ENCODE measurements at regions not wholly inside any gene's neighbourhood (a gene's known extent, or its start where the extent isn't known, plus 50 kb on each side); places are given as distances from the start of the nearest gene placed in this dataset.

DNA sequence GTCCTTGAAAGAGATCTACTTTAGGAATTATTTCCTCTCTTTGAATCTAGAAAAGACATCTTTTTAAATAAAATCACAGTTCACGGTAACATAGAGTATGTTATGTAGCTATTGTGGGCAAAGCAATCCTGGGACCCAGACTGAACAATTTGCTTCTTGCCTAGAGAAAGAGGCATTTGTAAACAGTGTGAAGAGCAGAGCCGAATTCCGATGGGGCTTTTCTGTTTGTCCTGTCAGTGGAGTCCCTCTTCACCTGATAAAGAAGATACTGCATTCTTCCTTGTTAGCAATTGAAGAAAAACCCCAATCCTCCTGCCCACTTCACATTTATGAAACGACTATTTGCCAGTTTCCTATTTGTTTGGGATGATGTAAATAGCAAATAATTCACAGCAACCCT lies 462.9 kb downstream of the WDR72 start:
- DNase-seq = no peak

DNA sequence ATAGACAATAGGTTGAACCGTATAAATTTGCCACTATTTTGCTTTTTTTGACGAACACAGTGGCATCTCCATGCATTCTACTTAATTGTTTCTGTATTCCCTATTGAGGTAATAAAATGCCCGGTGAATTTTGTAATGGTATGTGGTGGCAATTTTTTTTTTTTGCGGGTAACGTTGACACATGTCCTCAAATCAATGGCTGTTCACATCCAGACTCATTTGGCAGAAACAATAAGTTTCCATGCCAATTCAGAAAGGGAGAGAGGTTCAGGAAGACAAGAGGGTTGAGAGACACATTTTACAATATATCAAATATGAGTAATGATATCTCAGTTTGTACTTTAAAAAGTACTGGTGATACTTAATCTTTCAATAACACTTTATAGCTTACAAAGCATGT lies 463.9 kb downstream of the WDR72 start:
- DNase-seq = no peak

DNA sequence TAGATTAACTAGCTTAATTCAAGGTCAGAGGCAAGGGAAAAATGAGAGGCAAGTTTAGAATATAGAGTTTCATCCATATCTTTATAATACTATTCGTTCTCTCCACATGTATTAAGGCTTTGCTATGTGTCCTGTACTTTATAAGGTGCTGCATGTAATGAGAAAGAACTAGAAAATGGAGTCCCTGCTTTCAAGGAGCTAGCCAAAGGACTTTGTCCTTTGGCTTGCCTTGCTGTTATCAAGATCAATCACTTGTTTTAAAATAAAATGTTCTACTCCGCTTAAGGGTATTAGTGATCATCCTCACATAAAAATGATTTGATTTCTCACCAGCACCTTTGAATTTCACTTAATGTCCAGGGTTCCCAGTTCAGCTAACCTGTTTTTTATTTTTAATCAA lies 470.9 kb downstream of the WDR72 start:
- no peak for DNase-seq

DNA sequence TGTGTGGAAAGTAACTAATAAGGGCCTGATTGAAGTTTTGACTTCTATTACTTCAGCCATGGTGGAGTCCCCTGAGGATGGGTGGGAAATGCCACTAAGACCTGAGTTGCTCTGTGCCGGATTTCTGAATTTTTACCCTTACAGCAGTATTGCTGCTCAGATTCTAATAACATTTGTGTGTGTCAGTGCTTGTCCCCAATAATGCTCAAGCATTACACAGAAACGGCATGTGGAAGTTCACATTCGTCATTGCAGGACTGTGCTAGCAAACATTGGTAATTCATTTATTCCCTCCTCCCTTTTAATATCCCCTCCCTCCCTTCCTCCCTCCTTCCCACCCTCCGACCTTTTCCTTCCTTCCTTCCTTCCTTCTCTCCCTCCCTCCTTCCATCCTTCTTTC lies 484.5 kb upstream of the ONECUT1 start:
- DNase-seq = no peak

DNA sequence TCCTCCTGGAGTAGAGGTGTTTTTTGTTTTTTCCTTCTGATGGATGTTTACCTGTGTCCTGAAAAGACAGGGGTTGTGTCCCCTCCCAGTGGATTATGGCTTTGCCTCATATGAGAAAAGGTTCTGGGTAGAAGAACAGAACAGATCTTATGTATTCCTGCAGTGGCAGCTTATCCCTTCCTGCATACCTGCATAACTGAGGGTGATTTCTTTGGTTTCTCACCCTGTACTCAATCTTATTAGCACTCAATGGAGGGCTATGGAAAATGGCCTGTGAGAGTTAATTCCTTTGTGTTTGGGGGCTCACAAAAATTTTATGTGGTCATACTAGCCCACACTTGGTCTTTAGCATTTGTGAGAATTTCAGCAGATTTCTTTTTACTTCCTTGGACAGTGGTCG lies 482.0 kb upstream of the ONECUT1 start:
- DNase-seq = no peak

DNA sequence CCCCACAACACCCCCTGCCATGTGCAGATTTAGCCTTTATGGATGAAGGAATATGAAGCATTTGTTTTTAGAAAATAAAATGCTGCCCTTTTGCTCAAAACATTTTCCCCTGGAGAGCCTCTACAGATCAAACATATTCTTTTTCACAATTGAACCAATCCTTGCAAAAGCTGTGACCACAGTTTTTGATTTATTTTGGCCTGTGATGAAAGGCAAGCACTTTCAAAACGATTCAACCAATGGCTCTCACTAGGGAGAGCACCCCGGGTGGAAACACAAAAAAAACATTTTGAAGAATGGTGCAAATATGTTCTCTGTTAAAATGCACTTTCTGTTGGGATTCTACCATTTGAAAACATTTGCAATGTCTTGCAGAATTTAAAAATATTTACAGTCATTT lies 476.0 kb upstream of the ONECUT1 start:
- DNase-seq = no peak

DNA sequence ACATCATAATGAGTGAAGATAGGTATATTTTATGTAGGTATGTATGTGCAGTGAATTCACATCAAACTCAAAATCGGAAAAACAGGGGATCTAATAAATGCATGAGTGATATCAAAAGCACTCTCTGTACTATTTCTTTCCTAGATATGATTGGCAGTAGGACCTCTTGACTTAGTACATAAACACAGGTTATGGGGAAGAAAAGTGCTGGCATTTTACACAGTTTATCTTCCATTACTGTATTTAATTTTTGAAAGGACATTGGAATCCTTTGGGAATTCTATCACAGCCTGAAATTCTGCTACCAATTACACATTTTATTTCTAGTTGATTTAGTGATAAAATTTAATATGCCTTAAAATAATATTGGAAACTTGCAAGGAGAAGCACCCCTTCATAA lies 470.5 kb upstream of the ONECUT1 start:
- no peak for DNase-seq

DNA sequence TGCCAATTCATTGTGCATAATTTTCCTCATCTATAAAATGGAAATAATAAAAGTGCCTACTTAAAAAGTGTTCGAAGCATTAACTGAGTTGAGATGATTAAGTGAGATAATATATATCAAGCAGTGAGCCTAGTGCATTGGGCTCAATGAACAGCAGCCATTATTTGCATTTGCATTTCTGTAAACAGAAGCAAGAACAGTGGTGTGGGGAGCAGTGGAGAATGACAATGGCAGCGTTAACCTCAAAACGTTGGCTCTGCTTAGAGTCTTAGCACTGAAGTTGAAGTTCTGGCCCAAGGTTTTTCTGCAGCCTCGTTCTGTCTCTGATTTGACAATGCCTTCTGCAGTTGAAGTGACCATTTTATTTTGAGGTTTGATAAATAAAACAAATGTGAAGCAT lies 466.3 kb upstream of the ONECUT1 start:
- no peak for DNase-seq

DNA sequence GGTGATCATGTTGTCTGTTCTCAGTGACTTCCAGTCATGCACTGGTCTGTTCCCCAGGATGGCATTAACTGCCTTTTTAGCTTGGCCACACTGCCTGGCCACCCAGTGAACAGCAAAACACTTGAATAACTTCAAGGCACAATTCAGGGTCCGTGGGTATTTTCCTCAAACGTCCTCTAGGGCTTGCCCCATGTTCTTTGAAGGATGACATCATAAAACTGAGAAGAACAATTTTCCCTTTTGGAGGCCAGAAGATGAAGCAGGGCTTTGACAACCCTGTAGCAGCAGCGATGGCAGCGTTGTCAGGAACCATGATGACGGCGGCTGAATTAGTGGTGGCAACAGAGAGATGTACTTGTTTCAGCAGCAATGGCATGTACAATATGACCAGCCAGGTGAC lies 465.9 kb upstream of the ONECUT1 start:
- DNase-seq = no peak

DNA sequence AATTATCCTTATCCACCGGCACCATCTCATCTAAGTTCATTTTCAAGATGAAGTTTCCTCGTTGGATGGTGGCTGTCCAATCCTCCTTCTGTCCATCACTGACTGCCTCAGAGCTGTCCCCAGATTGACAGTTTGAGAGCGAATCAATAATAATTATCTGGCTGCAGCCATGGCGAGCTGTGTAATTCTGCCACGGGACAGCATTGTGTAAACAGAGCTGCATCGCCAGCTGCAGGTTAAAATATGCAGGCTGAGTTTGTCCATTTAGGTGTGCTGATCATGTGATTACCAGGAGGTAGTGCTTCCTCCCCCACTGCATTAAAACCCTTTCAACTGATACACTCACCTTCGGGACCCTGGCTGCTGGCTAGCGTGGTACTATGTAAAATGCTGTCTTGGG lies 461.9 kb upstream of the ONECUT1 start:
- no peak for DNase-seq

DNA sequence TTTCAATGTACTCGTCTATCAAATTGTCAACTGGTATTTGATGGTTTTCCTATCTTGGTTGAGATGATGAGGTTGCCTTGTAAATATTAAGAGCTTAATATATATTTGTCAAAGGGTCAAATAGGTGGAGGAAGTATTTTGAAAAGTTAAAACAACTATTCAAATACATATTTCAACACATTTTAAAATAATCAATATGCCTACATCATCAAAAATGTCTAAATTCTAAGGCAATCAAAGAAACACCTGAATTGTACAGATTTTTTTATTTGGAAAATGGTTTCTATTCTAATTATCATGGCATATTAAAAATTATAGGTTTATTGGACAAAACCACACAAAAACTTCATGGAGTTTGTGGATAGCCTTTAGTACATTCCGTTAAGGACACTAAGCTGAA lies 461.4 kb upstream of the ONECUT1 start:
- DNase-seq = no peak

DNA sequence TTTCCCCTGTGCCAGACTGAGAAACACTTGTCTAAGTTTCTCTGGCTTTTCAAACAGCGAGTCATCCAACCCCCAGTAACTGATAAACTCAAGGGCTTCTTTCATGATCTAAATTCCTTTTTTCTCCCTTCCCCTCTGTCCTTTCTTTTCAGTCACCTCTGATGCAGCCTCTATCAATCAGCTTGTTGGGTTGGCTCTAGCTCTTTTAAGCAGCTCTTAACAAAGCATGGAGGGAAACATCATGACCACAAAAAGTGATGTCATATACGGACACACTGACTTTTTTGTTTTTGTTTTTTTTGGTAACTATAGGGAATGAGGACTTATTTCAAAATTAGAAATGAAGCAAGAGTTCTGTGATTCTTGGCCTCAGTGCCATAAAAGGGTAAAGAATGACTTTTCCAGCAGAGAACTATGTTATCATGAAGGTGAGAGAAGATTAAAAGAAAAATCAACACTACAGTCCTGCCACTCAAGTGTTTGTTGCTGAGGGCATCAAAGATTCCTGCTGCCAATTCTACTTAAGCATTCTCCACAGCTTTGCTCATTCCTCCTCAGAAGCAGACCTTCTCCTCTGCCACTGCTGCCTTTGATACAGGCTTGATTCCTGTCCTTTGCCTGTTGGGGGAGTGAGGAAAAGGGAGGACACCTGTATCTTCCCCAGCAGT lies 457.0 kb upstream of the ONECUT1 start:
- DNase-seq = no peak

DNA sequence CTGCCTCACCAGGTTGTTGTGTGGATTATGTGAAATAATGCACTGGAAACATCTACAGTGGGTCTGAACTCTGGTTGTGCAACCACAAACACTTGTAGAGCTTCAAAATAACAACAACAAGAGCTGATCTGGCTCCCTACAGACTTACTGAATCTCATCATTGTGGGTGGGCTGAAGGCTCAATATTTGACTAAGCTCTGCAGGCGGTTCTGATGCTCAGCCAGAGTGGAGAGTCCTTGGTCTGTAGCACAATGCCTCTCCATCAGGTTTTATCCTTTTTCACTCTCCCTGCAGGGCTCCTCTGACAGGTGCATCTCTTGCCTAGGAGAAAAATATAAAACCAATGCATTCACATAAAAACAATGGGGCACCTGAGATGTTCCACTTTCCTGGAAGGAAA lies 456.3 kb upstream of the ONECUT1 start:
- DNase-seq = no peak

DNA sequence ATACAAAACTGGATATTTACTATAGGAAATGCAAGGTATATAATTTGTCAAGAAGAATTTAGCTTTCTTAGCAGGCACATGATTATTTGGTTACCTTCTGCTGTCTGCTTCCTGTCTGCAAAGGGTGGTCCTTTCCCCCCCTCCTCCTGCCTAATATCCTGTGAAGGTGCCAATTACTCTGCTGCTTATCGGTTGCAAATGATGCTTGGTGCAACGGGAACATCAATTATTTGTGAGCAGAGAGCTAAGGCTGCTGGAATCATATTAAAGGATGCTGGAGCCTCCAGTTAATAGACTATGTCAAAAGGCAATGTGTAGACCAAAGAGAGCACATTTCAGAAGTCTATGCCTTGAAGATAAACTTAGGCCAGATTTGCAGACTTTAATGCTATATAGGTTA lies 443.7 kb upstream of the ONECUT1 start:
- DNase-seq = no peak

DNA sequence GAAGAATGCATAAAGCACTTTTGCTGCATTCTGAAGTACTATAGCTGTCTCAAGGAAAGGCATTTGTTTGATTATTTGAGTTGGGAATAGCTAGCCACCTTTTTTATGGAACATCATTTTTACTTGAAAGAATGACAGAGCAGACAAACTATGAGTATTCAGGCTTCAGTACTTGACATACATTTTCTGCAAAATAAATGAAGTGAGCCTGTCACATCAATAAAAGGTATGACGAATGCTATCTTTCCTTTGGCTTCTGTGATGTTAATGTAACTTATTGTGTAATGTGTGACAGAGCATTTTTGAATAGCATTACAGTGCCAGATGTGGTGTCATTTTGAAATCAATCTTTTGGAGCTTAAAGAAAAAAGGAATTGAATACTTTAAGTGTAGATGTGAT lies 440.3 kb upstream of the ONECUT1 start:
- DNase-seq = no peak

DNA sequence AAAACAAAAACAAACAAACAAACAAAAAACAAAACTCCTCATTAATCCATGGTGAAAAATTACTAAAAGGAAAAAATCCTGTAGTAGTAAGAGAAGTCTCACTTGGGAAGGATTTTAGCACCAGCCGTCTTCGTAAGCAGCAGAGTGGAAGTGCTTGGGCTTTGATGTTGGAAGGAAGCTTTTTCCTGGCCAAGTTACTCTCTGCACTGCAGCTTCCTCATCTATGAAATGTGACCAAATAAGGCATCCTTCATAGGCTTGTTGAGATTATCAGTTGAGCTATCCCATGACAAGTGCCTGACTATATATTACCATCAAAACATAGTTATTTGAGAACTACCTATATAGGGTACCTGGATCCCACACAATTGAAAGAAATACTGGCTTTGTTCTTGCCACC lies 436.4 kb upstream of the ONECUT1 start:
- no peak for DNase-seq

DNA sequence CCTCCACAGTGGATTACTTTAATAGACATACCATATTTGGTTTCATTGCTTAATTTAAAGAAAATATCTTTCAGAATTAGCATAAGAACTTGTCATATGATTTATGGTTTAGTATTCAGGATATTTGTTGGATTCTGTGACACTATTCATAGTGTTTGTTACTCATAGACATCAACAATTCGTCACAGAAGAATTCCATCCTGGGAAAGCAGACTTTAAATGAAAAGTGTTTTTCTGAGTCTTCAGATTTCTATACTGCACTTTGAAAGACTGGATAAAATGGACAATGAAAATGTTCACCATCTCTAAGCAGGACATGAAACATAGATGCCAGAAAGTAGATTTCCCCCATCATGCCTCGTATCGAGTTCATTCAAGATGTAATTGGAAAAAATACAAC lies 435.6 kb upstream of the ONECUT1 start:
- DNase-seq = no peak

DNA sequence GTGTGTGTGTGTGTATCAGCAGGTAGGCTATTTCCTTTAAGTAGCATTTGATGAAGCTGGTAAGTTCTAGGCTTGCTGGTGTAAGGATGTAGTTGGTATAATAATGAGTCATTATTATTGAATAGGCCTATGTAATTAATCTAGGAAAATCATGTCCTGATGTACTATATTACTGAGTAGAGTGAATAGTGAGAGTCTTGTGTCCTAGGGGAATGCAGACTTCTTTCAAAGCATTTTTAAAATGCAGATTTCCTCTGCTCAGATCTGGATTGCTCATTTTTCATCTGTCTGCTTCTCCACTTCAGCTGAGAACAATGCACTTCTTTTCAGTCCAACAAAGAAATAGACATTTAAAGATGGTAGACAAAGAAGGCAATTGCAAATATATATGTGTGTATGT lies 434.2 kb upstream of the ONECUT1 start:
- DNase-seq = no peak

DNA sequence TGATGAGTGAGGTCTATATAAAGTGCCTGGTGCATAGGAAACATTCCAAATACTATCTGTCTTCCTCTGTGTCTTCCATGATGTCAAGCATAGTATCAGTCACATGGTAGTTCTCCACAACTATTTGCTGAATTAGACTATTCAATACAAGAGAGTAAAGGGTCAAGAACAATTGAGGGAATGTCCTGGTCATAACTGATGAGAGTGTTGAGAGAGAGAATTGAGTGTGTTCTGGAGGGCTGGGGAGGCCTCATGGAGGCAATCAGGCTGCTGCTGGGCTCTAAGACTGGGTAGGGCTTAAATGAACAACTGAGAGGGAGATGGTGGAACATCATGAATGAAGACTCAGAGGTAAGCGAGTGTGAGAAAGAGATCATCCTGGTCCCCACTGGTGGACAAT lies 433.7 kb upstream of the ONECUT1 start:
- DNase-seq = no peak

DNA sequence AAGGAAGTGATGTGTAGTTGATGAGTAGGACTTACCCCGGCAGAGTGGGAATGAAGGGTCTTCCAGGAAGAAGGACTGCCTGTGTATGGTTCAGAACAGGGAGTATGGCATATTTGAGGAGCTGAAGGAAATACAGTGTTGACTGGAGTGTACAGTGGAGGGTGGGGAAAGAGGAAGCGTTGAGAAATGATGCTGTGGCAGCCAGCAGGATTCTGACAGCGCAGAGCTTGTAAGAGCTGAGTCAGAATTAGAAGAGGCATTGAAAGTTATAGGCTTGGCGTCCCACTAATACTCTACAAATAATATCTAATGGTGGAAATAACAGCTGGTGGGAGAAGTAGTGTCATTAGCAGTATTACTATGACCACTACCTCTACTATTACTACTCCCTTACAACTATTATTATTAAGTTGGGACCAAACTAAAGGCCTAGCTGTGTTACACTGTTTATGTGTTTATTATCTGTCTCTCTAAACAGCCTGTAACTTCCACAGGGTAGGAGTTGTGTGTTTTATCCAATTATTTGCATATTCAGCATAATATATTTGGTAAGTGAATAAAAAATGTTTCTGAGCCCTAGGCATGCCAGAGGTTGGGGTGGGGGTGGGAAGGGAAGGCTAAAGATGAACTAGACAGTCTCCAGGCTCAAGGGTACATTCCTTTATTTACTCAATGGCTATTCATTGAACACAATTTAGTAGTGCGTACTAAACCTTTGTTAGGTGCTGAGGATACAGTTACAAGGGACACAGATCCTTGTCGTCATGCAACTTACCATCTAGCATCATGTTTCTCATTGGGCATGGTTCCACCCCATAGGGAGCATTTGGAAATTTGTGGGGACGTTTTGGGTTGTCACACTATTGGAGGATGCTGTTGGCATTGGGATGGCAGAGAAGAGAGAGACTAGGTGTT lies 428.8 kb upstream of the ONECUT1 start:
- no peak for DNase-seq

DNA sequence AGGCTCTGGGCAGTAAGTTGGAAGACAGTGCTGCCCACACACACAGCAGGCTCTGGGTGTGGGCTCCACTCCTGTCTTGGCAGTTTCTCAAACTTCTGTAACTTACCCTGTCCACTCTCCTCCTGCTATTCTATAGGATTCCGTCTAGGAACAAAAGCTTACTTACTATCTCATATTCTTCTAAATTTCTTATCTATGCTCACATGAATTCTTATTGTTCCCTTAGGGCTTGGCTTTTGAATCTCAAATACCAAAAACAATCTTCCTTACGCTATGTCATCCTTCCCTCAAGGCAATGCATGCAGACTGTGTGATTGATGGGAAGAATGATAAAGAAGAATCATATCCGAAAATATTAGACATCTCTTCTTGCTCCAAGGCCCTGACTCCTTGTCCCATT lies 425.9 kb upstream of the ONECUT1 start:
- no peak for DNase-seq

DNA sequence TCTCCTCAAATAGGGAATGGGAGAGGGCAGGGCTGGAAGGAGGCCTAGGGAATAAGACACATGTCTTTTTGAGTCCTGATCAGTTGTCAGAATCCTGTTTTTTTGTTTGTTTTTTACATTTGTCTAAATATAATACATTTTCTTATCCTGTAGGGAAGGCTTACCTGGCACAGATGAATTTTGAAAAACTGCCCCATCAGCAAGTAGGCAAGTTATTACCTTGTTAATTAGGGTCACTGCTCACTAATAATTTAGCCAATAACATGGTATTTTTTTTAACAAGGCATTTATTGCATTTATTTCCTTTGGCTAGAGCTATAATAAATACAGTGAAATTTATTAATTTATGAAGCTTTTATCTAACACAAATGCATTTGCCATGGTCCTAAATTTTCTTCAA lies 423.2 kb upstream of the ONECUT1 start:
- DNase-seq = no peak

DNA sequence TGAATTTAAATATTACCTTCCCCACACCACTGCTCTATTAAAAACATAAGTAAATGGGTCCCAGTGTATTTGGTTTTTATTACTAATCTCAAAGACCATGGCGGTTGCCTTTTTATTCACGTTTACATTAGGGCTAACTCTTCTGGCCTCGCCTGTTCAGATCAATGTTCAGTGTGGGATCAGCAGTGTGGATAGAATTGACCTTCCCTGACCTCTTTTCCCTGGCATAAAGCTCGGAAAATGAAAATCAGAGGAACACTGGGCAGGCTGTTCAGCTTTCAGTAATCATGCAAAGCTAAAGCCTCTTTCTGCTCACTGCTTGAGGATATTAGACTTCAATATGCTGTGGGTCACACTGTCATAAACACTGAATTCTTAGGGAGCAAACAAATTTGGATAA lies 422.6 kb upstream of the ONECUT1 start:
- no peak for DNase-seq

DNA sequence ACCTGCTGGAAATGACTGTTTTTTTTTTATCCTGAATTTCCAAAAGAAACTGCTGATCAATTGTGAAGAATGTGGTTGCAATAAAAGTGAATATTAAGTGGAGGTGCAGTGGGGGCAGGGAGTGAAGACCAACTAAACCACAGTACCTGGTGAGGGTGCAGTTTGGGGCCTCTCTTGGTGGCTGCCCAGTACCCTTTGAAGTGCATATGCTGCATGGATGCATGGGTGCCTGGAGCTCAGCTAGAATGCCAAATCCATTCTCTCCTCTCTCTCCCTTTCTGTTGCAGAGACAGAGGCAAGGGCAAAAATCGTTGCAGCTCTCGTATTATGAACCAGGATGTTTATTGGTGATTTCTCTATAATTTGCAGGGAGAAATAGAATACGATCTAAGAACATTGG lies 420.5 kb upstream of the ONECUT1 start:
- DNase-seq = no peak
